ENCODE measurements at regions not wholly inside any gene's neighbourhood (a gene's known extent, or its start where the extent isn't known, plus 50 kb on each side); places are given as distances from the start of the nearest gene placed in this dataset.

DNA sequence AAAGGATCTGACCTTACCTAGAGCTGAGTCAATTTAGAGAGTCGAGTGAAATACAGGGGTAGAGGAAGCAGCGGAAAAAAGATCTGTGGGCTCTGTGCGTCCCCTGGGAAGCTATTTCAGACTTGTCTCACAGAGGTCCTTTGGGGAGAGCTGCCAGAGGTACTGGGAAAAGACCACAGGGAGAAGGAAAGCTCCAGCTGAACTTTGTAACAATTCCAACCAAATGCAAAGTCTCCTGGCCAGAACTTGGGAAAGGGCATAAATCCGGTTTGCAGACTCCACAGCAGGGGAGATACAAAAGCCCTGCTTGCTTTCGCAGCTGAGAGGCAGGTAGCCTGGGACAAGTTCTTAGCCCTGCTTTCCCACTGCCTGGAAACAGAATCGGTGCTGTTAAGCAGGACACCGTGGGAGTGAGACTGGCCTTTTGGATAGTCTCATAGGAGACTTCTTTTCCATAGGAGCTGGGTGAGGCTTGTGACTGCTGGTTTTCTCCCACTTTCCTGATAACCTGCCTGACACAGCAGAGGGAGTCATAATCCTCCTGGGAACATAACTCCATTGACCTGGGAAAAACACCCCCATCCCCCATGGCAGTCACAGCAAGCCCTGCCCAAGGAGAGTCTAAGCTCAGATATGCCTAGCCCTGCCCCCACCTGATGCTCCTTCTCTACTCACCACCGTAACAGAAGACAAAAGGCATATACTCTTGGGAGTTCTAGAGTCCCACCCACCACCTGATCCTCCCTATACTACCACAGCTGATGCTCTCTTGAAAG is 926.2 kb downstream of the KCNMA1 start:
- CTCF ChIA-PET, result no interaction called here
- no TSS peak for BruUV-seq (replicated peaks)
- H3K4me3 Mint-ChIP-seq (ENCODE audit: unreplicated experiment), result no peak overlapping the region
- TF ChIP-seq, protein P1, sequence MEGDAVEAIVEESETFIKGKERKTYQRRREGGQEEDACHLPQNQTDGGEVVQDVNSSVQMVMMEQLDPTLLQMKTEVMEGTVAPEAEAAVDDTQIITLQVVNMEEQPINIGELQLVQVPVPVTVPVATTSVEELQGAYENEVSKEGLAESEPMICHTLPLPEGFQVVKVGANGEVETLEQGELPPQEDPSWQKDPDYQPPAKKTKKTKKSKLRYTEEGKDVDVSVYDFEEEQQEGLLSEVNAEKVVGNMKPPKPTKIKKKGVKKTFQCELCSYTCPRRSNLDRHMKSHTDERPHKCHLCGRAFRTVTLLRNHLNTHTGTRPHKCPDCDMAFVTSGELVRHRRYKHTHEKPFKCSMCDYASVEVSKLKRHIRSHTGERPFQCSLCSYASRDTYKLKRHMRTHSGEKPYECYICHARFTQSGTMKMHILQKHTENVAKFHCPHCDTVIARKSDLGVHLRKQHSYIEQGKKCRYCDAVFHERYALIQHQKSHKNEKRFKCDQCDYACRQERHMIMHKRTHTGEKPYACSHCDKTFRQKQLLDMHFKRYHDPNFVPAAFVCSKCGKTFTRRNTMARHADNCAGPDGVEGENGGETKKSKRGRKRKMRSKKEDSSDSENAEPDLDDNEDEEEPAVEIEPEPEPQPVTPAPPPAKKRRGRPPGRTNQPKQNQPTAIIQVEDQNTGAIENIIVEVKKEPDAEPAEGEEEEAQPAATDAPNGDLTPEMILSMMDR (IDR thresholded peaks at IDR 0.05; ENCODE audit: insufficient read depth in 1 of 2, low read depth in 1 of 2, low read length in 1 of 2, severe bottlenecking in 1 of 2, unreplicated experiment in 1 of 2), result no peak
- intact Hi-C loops (cut with micrococcal nuclease; ENCODE audit: unreplicated experiment), result no loop called here
- Histone ChIP-seq H3K4me3 (ENCODE audit: low read depth, low read length) (no peak overlapping the region), H3K9me3 (peaks cover 6% of the 10 kb centered on the region), H3K27me3 (replicated peaks; ENCODE audit: control insufficient read depth, insufficient read depth, low read length) (no peaks in the 10 kb centered on the region), H3K36me3 (ENCODE audit: control insufficient read depth, insufficient read depth, low read length) (no peaks in the 10 kb centered on the region), H3K4me1 (peaks cover 10% of the 10 kb centered on the region; the same call in 1 of the 2 replicates)
- DNase-seq, result no peak
- peaks cover 54% of the 10 kb centered on the region for H3K9me3 Mint-ChIP-seq (ENCODE audit: unreplicated experiment)
- H3K4me1 Mint-ChIP-seq (ENCODE audit: low read depth, unreplicated experiment), result peaks cover 7% of the 10 kb centered on the region
- no peaks in the 10 kb centered on the region for H3K36me3 Mint-ChIP-seq (ENCODE audit: insufficient read depth, unreplicated experiment)
- no peak overlapping the region for H3K27ac Mint-ChIP-seq (ENCODE audit: unreplicated experiment)
- H3K27me3 Mint-ChIP-seq (ENCODE audit: insufficient read depth, unreplicated experiment), result peaks cover 3% of the 10 kb centered on the region
- POLR2A ChIA-PET, result no interaction called here

DNA sequence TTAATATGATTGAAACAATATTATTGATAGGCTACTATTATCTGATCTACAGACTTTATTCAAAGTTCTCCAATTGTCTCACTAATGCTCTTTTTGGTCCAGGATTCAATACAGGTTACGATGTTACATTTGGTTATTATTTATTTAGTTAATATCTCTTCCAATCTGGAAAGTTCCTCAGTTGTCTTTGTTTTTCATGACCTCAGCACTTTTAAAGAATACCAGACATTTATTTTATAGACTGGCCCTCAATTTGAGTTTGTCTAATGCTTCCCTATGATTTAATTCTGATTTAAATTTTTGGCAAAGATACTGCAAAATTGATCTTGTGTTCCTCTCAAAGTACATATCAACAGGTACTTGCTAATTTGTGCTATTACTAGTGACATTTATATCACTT is 937.4 kb downstream of the KCNMA1 start:
- H3K9me3 Mint-ChIP-seq (ENCODE audit: unreplicated experiment), result peaks cover 21% of the 10 kb centered on the region
- ChIA-PET POLR2A (no interaction called here), CTCF (no interaction called here)
- H3K36me3 Mint-ChIP-seq (ENCODE audit: insufficient read depth, unreplicated experiment), result no peaks in the 10 kb centered on the region
- peaks cover 3% of the 10 kb centered on the region for H3K27me3 Mint-ChIP-seq (ENCODE audit: insufficient read depth, unreplicated experiment)
- intact Hi-C loops (cut with micrococcal nuclease; ENCODE audit: unreplicated experiment), result no loop called here
- no TSS peak for BruUV-seq (replicated peaks)
- H3K4me3 ChIP-seq (ENCODE audit: low read depth, low read length), result no peak overlapping the region
- no peak overlapping the region for H3K4me3 Mint-ChIP-seq (ENCODE audit: unreplicated experiment)
- H3K4me1 Mint-ChIP-seq (ENCODE audit: low read depth, unreplicated experiment), result no peaks in the 10 kb centered on the region
- no peak for DNase-seq
- H3K4me1 ChIP-seq, result no peaks in the 10 kb centered on the region
- H3K36me3 ChIP-seq (ENCODE audit: control insufficient read depth, insufficient read depth, low read length), result no peaks in the 10 kb centered on the region
- H3K27ac Mint-ChIP-seq (ENCODE audit: unreplicated experiment), result no peak overlapping the region
- H3K27me3 ChIP-seq (replicated peaks; ENCODE audit: control insufficient read depth, insufficient read depth, low read length), result no peaks in the 10 kb centered on the region
- TF ChIP-seq, protein P1 (IDR thresholded peaks at IDR 0.05; ENCODE audit: insufficient read depth in 1 of 2, low read depth in 1 of 2, low read length in 1 of 2, severe bottlenecking in 1 of 2, unreplicated experiment in 1 of 2), result no peak
- H3K9me3 ChIP-seq, result no peaks in the 10 kb centered on the region

DNA sequence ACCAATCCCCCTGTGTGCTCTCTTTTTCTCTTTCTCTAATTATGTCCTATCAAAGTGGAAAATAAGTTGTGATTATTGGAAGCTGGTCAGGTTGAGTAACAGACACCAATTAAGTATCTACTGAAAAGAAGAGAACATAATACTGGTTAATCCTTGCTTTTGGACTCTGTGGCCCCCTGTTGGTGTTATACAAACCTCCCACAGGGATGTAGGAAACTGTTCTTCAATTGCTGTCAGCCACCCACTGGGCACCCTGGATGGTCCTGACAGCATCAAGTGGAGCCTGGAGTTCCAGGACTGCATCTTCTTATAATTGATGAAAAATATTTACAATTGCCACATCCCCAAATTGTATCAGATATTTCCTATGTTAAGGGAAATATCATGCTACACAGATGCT is 939.7 kb downstream of the KCNMA1 start:
- peaks cover 5% of the 10 kb centered on the region for H3K27me3 Mint-ChIP-seq (ENCODE audit: insufficient read depth, unreplicated experiment)
- H3K9me3 Mint-ChIP-seq (ENCODE audit: unreplicated experiment), result peaks cover 22% of the 10 kb centered on the region
- BruUV-seq (replicated peaks), result no TSS peak
- CTCF ChIA-PET, result no interaction called here
- no peaks in the 10 kb centered on the region for H3K4me1 Mint-ChIP-seq (ENCODE audit: low read depth, unreplicated experiment)
- POLR2A ChIA-PET, result no interaction called here
- H3K27ac Mint-ChIP-seq (ENCODE audit: unreplicated experiment), result no peak overlapping the region
- H3K4me1 ChIP-seq, result no peaks in the 10 kb centered on the region
- DNase-seq, result peak in 1 of 2 experiments; percentile 7
- H3K9me3 ChIP-seq, result no peaks in the 10 kb centered on the region
- no peaks in the 10 kb centered on the region for H3K27me3 ChIP-seq (replicated peaks; ENCODE audit: control insufficient read depth, insufficient read depth, low read length)
- intact Hi-C loops (cut with micrococcal nuclease; ENCODE audit: unreplicated experiment), result no loop called here
- H3K4me3 ChIP-seq (ENCODE audit: low read depth, low read length), result no peak overlapping the region
- TF ChIP-seq, protein P1 (IDR thresholded peaks at IDR 0.05; ENCODE audit: insufficient read depth in 1 of 2, low read depth in 1 of 2, low read length in 1 of 2, severe bottlenecking in 1 of 2, unreplicated experiment in 1 of 2), result peak; percentile 26 to 27
- H3K36me3 ChIP-seq (ENCODE audit: control insufficient read depth, insufficient read depth, low read length), result no peaks in the 10 kb centered on the region
- no peaks in the 10 kb centered on the region for H3K36me3 Mint-ChIP-seq (ENCODE audit: insufficient read depth, unreplicated experiment)
- H3K4me3 Mint-ChIP-seq (ENCODE audit: unreplicated experiment), result no peak overlapping the region

All from Caco-2 (cell line).